ENCODE measurements at regions not wholly inside any gene's neighbourhood (a gene's known extent, or its start where the extent isn't known, plus 50 kb on each side); places are given as distances from the start of the nearest gene placed in this dataset.

DNA sequence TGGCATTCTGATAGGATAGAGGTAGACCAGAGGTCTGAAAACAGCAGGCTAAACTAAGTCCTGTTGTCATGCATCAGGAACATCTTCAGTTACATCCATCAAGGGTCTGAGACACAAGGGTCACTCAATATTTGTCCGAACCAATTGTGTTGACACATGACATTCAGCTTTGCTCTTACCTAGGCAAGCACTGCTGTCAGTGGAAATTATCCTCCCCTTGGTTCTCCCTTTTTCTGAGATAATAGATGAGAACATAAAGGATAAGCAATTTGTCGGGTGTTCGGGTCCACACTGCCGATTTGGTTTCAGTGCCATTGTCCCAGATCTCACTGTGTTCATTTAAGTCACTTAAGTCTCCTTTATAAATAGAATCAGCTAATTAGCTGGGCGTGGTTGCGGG is 148.3 kb upstream of the MSX2 start:
- TF ChIP-seq POLR2A (IDR thresholded peaks at IDR 0.05; ENCODE audit: low read depth, low read length): no peak
- TF ChIP-seq POLR2AphosphoS5 (IDR thresholded peaks at IDR 0.05; ENCODE audit: low read depth, low read length): no peak
- no peak for TF ChIP-seq SPI1 (IDR thresholded peaks at IDR 0.05; ENCODE audit: low read depth, low read length)

Measured in GM12891 (cell line).